ENCODE measurements at regions not wholly inside any gene's neighbourhood (a gene's known extent, or its start where the extent isn't known, plus 50 kb on each side); places are given as distances from the start of the nearest gene placed in this dataset.

GRCh38 chr10:90167174-90168064 lies 466.0 kb downstream of the KIF20B start:
- peak; percentile 72 for DNase-seq (ENCODE audit: low read depth)
- Histone ChIP-seq H3K36me3 (ENCODE audit: control insufficient read depth, insufficient read depth, low read length) (no peaks in the 10 kb centered on the region), H3K4me3 (ENCODE audit: low read depth, low read length) (no peak overlapping the region), H3K27me3 (ENCODE audit: control insufficient read depth, insufficient read depth, low read length) (no peaks in the 10 kb centered on the region)
- no peak for FAIRE-seq
- TF ChIP-seq CTCF (IDR thresholded peaks at IDR 0.05; ENCODE audit: insufficient read depth, low read length, severe bottlenecking) = no peak

GRCh38 chr10:90168244-90168643 lies 466.9 kb downstream of the KIF20B start:
- no peak overlapping the region for H3K4me3 ChIP-seq (ENCODE audit: low read depth, low read length)
- no peak for FAIRE-seq

GRCh38 chr10:90171014-90171722 lies 469.8 kb downstream of the KIF20B start:
- H3K27me3 ChIP-seq (ENCODE audit: control insufficient read depth, insufficient read depth, low read length) = no peaks in the 10 kb centered on the region
- no peak for DNase-seq (ENCODE audit: low read depth)
- no peak for TF ChIP-seq CTCF (IDR thresholded peaks at IDR 0.05; ENCODE audit: insufficient read depth, low read length, severe bottlenecking)
- no peak for FAIRE-seq
- no peak overlapping the region for H3K4me3 ChIP-seq (ENCODE audit: low read depth, low read length)
- H3K36me3 ChIP-seq (ENCODE audit: control insufficient read depth, insufficient read depth, low read length) = no peaks in the 10 kb centered on the region

More at GRCh38 chr10:90168244-90168643, 466.9 kb downstream of the KIF20B start:
- peak; percentile 58 for DNase-seq (ENCODE audit: low read depth)
- H3K27me3 ChIP-seq (ENCODE audit: control insufficient read depth, insufficient read depth, low read length) = no peaks in the 10 kb centered on the region
- TF ChIP-seq CTCF (IDR thresholded peaks at IDR 0.05; ENCODE audit: insufficient read depth, low read length, severe bottlenecking) = no peak
- no peaks in the 10 kb centered on the region for H3K36me3 ChIP-seq (ENCODE audit: control insufficient read depth, insufficient read depth, low read length)

GRCh38 chr10:90174531-90174930 lies 473.1 kb downstream of the KIF20B start:
- no peaks in the 10 kb centered on the region for H3K27me3 ChIP-seq (ENCODE audit: control insufficient read depth, insufficient read depth, low read length)
- FAIRE-seq = no peak
- no peaks in the 10 kb centered on the region for H3K36me3 ChIP-seq (ENCODE audit: control insufficient read depth, insufficient read depth, low read length)
- TF ChIP-seq CTCF (IDR thresholded peaks at IDR 0.05; ENCODE audit: insufficient read depth, low read length, severe bottlenecking) = no peak
- H3K4me3 ChIP-seq (ENCODE audit: low read depth, low read length) = no peak overlapping the region
- DNase-seq (ENCODE audit: low read depth) = no peak

GRCh38 chr10:90175161-90175681 lies 473.8 kb downstream of the KIF20B start:
- FAIRE-seq (no peak), DNase-seq (ENCODE audit: low read depth) (peak; percentile 81)
- H3K36me3 ChIP-seq (ENCODE audit: control insufficient read depth, insufficient read depth, low read length) = no peaks in the 10 kb centered on the region
- no peak for TF ChIP-seq CTCF (IDR thresholded peaks at IDR 0.05; ENCODE audit: insufficient read depth, low read length, severe bottlenecking)
- no peaks in the 10 kb centered on the region for H3K27me3 ChIP-seq (ENCODE audit: control insufficient read depth, insufficient read depth, low read length)
- H3K4me3 ChIP-seq (ENCODE audit: low read depth, low read length) = no peak overlapping the region
